ENCODE measurements at regions not wholly inside any gene's neighbourhood (a gene's known extent, or its start where the extent isn't known, plus 50 kb on each side); places are given as distances from the start of the nearest gene placed in this dataset.

DNA sequence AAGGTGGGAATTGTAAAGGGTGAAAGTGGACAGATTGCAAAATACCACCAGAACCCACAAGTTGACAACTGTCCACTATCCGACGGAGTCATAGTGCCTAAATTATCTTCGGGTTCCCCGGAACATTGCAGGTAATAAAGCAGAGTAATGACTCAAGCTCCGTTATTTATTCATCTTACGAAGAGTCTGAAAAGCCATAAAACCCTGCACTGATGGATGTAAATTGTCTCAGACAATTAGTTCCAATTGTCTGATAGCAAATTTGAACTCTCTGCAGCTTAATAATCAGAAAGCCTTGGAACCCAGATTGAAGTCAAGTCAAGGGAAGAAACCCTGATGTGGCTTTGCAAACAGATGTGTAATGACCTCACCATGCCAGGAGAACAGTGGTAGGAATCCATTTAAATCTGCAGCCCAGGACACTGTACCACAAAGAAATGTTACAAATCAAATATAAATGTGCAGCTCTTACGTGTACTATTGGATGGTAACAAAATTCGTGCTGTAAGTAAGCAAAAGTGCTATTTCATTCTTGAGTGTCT, 437.3 kb upstream of the SOX11 start:
- TF ChIP-seq, protein P1, sequence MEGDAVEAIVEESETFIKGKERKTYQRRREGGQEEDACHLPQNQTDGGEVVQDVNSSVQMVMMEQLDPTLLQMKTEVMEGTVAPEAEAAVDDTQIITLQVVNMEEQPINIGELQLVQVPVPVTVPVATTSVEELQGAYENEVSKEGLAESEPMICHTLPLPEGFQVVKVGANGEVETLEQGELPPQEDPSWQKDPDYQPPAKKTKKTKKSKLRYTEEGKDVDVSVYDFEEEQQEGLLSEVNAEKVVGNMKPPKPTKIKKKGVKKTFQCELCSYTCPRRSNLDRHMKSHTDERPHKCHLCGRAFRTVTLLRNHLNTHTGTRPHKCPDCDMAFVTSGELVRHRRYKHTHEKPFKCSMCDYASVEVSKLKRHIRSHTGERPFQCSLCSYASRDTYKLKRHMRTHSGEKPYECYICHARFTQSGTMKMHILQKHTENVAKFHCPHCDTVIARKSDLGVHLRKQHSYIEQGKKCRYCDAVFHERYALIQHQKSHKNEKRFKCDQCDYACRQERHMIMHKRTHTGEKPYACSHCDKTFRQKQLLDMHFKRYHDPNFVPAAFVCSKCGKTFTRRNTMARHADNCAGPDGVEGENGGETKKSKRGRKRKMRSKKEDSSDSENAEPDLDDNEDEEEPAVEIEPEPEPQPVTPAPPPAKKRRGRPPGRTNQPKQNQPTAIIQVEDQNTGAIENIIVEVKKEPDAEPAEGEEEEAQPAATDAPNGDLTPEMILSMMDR (IDR thresholded peaks at IDR 0.05; ENCODE audit: unreplicated experiment): no peak
- CTCF ChIA-PET: no interaction called here
- Mint-ChIP-seq H3K9me3 (ENCODE audit: unreplicated experiment) (peaks cover 21% of the 10 kb centered on the region), H3K27me3 (ENCODE audit: insufficient read depth, unreplicated experiment) (no peaks in the 10 kb centered on the region), H3K4me3 (ENCODE audit: unreplicated experiment) (no peak overlapping the region), H3K27ac (ENCODE audit: low read depth, unreplicated experiment) (no peak overlapping the region), H3K4me1 (ENCODE audit: insufficient read depth, unreplicated experiment) (peaks cover 15% of the 10 kb centered on the region), H3K36me3 (ENCODE audit: insufficient read depth, unreplicated experiment) (no peaks in the 10 kb centered on the region)
- BruUV-seq (replicated peaks): no TSS peak
- no peak for DNase-seq (ENCODE audit: unreplicated experiment)
- intact Hi-C loops (cut with micrococcal nuclease): no loop called here
- POLR2A ChIA-PET: no interaction called here

GRCh38 chr2:5263291-5263690, 428.9 kb upstream of the SOX11 start:
- no peaks in the 10 kb centered on the region for H3K27me3 Mint-ChIP-seq (ENCODE audit: insufficient read depth, unreplicated experiment)
- peaks cover 5% of the 10 kb centered on the region for H3K36me3 Mint-ChIP-seq (ENCODE audit: insufficient read depth, unreplicated experiment)
- intact Hi-C loops (cut with micrococcal nuclease): no loop called here
- CTCF ChIA-PET: no interaction called here
- BruUV-seq (replicated peaks): no TSS peak
- TF ChIP-seq, protein P1 (IDR thresholded peaks at IDR 0.05; ENCODE audit: unreplicated experiment): no peak
- H3K27ac Mint-ChIP-seq (ENCODE audit: low read depth, unreplicated experiment): no peak overlapping the region
- H3K9me3 Mint-ChIP-seq (ENCODE audit: unreplicated experiment): peaks cover 11% of the 10 kb centered on the region
- no peak for DNase-seq (ENCODE audit: unreplicated experiment)
- peaks cover 5% of the 10 kb centered on the region for H3K4me1 Mint-ChIP-seq (ENCODE audit: insufficient read depth, unreplicated experiment)
- POLR2A ChIA-PET: no interaction called here
- no peak overlapping the region for H3K4me3 Mint-ChIP-seq (ENCODE audit: unreplicated experiment)

GRCh38 chr2:5264361-5264760, 427.8 kb upstream of the SOX11 start:
- CTCF ChIA-PET: no interaction called here
- Mint-ChIP-seq H3K27ac (ENCODE audit: low read depth, unreplicated experiment) (no peak overlapping the region), H3K27me3 (ENCODE audit: insufficient read depth, unreplicated experiment) (no peaks in the 10 kb centered on the region), H3K4me3 (ENCODE audit: unreplicated experiment) (no peak overlapping the region), H3K4me1 (ENCODE audit: insufficient read depth, unreplicated experiment) (peaks cover 5% of the 10 kb centered on the region), H3K9me3 (ENCODE audit: unreplicated experiment) (peaks cover 6% of the 10 kb centered on the region), H3K36me3 (ENCODE audit: insufficient read depth, unreplicated experiment) (peaks cover 5% of the 10 kb centered on the region)
- no peak for DNase-seq (ENCODE audit: unreplicated experiment)
- BruUV-seq (replicated peaks): no TSS peak
- intact Hi-C loops (cut with micrococcal nuclease): no loop called here
- POLR2A ChIA-PET: no interaction called here
- TF ChIP-seq, protein P1 (IDR thresholded peaks at IDR 0.05; ENCODE audit: unreplicated experiment): no peak

DNA sequence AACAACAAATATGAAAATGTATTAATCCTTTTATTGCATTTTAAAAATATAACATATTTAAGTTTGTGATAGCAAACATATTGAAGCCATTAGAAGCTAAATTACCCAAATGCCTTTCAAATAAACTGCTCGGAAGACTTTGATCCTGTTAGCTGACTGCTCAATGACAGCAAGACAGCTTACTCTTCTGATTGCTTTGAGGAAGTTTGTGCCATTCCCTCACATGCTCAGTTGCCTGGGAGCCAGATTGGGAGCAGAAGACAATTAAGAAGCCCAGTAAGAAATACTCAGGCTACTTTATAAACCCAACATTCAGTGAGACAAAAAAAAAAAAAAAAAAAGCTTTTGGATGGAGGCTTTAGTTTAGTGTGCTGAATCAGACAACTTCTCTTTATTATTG, 407.1 kb upstream of the SOX11 start:
- H3K9me3 Mint-ChIP-seq (ENCODE audit: unreplicated experiment): no peaks in the 10 kb centered on the region
- BruUV-seq (replicated peaks): no TSS peak
- POLR2A ChIA-PET: interaction anchor here (0.6 kb wide), 1 partner anchor 488 kb away, joined by 4 read pairs; no protein-coding TSS in a partner anchor
- no peaks in the 10 kb centered on the region for H3K4me1 Mint-ChIP-seq (ENCODE audit: insufficient read depth, unreplicated experiment)
- CTCF ChIA-PET: no interaction called here
- H3K4me3 Mint-ChIP-seq (ENCODE audit: unreplicated experiment): no peak overlapping the region
- no peak for DNase-seq (ENCODE audit: unreplicated experiment)
- intact Hi-C loops (cut with micrococcal nuclease): no loop called here
- H3K36me3 Mint-ChIP-seq (ENCODE audit: insufficient read depth, unreplicated experiment): no peaks in the 10 kb centered on the region
- TF ChIP-seq, protein P1 (IDR thresholded peaks at IDR 0.05; ENCODE audit: unreplicated experiment): no peak
- H3K27ac Mint-ChIP-seq (ENCODE audit: low read depth, unreplicated experiment): no peak overlapping the region
- no peaks in the 10 kb centered on the region for H3K27me3 Mint-ChIP-seq (ENCODE audit: insufficient read depth, unreplicated experiment)
